OCI-M1 (cell line): ENCODE measurements at regions not wholly inside any gene's neighbourhood (a gene's known extent, or its start where the extent isn't known, plus 50 kb on each side); places are given as distances from the start of the nearest gene placed in this dataset.

Experiments
- DNase-seq: peaks from one replicate; lab custom pipeline; 2025; lab: John Stamatoyannopoulos, UW

DNA sequence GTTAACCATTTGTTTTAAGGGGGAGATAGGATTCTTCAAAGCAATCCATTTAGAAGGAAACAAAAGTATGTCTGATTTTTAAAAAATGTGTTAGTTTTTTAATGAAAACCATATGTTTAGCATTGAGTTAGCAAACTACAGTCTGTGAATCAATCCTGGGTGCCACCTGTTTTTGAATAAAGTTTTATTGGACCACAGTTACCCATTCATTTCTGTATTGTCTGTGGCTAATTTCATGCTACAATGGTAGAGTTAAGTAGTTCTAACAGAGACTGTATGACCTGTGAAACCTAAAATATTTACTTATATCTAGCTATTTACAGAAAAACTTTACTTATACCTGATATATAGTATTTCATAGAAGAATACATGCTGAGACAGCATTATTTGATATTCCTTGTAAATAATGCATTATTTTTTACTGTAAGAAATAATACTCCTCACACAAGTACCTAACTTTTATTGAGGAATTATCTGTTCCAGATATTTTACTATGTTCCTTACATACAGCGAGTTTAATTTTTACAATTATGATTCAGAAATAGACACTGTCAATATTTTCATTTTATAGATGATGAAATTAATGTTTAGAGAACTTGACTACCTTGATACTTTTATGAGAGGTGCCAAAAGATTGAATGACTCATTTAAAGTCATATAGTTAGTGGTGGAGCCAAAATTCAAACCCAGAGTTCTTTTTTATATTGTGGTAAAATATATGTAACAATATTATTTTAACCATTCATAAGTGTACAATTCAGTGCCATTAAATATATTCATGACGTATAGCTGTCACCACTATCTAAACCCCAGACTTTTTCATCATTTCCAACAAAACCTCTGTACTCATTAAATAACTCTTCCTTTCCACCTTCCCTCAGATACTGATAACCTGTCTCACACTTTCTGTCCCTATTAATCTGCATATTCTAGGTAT is 122.0 kb downstream of the GLUD2 start:
- no peak for DNase-seq

DNA sequence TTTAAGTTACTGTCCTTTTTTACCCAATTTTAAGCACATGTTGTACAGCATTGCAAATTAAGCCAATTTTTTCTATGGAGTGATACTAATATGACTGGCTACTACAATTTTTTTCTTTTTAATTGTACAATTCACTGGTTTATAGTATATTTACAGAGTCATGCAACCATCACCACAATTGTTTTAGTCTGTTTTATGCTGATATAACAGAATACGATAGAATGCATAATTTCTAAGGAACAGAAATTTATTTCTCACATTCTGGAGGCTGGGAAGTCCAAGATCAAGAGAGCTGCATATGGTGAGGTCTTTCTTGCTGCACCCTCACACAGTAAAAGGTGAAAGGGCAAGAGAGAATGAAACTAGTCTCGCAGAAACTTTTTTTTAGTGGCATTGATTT is 125.3 kb downstream of the GLUD2 start:
- DNase-seq, result no peak

- no peak for DNase-seq
Observed at GRCh38 chrX:121179972-121180371, 132.6 kb downstream of the GLUD2 start.

DNA sequence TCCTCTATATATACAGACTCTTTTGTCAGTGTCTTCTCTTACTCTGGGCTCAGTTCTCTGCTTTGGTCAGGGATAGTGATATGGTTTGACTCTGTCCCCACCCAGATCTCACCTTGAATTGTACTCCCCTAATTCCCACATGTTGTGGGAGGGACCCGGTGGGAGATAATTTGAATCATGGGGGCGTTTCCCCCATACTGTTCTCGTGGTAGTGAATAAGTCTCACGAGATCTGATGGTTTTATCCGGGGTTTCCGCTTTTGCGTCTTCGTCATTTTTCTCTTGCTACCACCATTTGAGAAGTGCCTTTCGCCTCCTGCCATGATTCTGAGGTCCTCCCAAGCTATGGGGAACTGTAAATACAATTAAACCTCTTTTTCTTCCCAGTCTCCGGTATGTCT is 144.4 kb downstream of the GLUD2 start:
- no peak for DNase-seq

- no peak for DNase-seq
Observed at GRCh38 chrX:121195719-121196118, 148.3 kb downstream of the GLUD2 start.

- DNase-seq, result peak; percentile 71
Observed at GRCh38 chrX:121196872-121197444, 149.5 kb downstream of the GLUD2 start.

GRCh38 chrX:121208563-121208962 is 161.2 kb downstream of the GLUD2 start:
- DNase-seq, result no peak

DNA sequence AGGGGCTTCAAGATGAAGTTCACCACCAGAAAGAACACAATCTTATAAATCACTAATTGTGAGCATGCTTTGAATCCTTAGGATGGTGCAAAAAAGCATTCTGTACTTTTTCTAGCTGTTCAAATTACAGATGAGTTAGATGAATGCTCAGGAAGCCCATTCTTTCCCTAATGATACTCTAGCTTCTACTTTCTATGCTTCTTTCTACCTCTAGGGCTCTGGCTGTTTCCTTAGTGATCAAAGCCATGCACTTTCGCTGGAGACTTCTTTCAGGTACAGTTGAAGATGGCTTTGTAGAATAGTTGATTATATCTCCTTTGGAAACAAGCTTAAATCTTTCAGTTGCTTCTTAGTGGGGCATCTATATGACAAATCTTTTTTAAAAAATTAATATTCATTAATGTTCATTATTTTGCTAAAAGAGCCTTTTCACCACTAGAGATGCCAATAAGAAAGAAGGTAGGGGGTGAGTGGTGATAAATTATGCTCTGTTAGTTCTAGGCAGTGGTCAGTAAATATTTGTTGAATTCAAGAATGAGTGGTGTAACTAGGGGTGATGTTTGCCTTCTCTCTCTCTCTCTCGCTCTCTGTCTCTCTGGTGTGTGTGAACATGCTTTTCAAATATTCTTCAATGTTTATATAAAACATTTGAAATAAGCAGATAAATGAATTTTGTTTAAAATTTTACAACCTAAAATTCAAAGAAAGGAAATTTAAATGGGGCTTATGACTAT is 169.4 kb downstream of the GLUD2 start:
- DNase-seq, result no peak

GRCh38 chrX:121221322-121221977 is 174.0 kb downstream of the GLUD2 start:
- DNase-seq, result no peak

- peak; percentile 27 for DNase-seq
Observed at GRCh38 chrX:121227888-121228287, 180.5 kb downstream of the GLUD2 start.

DNA sequence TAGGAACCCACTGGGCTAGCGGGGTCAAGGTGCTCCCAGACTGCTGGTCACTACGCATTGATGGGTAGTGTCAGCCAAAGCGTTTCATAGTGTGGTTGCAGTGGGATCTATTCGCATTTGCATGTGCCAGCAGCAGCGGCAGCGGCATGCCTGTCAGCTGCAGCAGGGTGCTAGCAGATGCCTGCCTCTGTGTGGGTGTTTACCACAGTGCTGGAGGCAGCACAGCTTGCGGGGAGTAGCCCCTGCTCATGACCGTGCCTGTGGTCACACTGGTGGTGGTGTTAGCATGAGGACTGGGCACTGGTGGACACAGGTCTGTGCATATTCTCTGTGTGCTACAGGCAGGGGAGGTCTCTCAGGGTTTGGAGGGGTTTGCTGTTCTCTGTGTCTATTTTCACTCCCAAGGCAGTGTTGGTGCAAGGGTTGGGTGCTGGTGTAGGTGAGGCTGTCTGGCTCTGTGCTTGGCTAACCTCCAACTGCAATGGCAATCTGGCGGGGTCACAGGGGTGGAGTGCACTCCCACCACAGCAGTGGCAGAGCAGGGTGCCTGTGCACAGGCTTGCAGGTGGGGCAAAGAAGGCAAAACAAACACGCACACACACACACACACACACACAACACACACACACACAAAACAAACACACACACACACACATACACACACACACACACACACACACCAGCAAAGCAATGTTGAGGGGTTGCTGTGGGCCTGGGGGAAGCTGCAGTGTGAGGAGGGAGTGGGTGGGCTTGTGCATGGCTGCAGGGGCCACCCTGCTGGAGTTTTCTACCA is 184.4 kb downstream of the GLUD2 start:
- DNase-seq, result no peak

- DNase-seq, result no peak
Observed at GRCh38 chrX:121236040-121236439, 188.6 kb downstream of the GLUD2 start.

DNA sequence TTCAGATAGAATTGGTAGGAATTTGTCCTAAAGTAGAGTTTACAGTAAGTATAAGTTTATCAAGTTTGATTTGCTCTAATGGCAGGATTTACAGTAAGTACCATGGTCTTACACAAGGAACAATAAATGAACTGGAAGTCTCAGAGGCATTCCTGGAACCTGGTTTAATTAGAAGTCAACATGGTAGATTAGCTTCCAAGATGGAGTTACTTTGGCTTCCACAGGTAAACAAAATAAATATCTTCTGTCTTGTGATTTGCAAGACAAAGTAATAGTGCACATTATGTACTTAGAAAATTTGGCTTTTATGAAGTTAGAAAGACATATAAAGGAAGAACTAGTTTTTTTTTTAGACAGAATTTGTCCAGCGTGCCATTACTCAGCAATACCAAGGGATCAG is 190.7 kb downstream of the GLUD2 start:
- DNase-seq, result no peak

DNA sequence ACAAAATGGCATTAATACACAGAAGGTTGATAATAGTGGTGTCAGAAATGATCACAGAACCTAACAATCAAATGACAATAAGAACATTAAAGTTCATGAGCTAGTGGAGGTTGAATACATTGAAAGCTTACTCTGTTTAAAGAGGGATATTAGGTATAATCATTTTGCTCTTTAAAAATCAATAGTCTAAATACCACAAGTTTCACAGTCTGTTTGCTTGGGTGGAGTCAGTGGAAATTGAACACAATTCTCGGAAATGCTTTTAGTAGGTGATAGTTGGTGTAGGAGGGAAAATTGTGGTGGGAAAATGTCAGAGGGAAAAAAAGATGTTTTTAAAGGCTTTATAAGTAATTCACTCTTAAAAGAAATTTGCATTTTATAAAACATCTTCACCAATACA is 197.1 kb downstream of the GLUD2 start:
- no peak for DNase-seq

GRCh38 chrX:121245763-121246162 is 198.4 kb downstream of the GLUD2 start:
- no peak for DNase-seq

DNA sequence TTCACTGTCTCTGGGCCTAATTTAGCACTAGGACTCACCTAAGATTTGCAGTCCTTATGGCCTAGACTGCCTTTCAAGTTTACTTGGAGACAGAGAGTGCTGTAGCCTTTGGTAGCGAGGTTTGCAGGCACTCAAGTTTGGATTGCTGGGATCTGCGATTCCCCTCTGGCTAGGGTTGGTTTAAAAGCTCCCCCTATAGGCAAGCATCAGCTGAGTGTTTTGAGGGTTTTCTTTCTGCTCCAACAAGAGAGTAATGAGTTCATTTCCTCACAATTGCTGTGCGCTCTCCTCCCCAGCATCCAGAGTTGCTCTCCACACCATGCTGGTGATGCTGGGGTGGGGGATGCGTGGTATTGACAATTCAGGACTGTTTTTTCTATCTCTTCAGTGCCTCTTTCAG is 206.9 kb downstream of the GLUD2 start:
- DNase-seq, result peak; percentile 7

GRCh38 chrX:121256647-121257046 is 209.2 kb downstream of the GLUD2 start:
- no peak for DNase-seq

DNA sequence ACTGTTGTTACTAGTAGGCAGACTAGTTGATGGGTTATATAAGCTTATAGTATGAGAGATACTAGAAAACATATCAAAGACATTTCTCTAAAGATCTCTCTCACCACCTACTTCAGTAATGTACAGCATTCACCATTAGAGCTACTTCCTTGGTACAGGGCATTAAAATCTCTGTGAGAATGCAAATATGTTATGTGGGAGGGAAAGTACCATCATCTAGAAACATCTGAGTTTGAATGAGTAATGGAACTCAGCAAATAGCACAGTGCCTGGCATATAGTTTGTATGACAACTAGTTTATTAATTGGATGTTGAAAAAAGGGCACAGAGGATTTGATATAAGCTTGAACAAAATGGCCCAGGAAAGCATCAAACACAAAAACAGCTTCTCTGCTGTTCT is 211.1 kb downstream of the GLUD2 start:
- no peak for DNase-seq

DNA sequence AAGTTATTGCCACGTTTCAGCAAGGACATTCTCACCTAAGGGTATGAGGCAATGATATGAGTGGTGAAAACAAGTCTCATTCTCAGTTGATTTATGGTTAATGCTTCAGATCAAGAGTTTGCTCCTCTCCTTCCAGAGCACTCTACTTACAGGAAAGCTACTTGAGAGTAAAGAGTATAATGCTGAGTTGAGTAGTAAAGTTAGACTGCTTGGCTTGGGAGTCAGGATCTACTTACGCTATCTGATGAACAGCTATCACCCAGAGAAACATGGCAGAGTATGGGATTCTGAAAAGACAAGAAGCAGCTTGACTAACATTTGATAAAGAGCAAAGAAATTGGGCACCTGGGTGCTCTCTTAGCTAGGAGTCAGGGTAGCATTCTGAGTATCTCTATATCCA is 211.8 kb downstream of the GLUD2 start:
- DNase-seq, result peak; percentile 29

DNA sequence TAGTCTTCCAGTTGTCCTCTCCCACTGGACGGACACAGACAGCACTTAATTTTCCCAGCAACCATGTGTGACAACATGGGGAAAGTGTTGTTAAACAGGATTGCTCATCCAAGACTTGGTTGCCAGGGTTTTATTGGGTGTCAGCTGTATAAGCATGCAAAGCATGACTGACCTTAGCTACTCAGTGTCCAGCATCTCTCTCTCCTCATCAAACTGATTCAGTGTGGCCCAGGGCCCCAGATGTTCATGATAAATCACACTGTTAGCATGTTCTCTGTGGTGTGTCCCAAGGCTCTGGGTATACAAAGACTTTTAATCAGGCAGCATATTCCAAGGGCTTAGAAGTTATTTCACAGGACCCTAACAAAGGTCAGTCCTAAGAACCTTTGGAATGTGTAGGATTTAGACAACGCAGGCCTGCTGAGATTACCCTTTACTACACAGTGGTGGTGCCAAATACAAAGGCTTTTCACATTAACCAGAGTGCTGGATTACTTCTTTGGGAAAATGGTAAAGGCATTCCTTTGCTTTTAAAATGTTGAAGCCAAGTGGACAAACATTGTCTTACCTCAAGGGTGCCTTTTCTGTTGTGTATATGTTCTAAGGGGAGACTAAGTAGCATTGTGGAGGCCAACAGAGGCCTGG is 213.3 kb downstream of the GLUD2 start:
- no peak for DNase-seq

- no peak for DNase-seq
Observed at GRCh38 chrX:121283921-121284320, 236.5 kb downstream of the GLUD2 start.
